ENCODE measurements at regions not wholly inside any gene's neighbourhood (a gene's known extent, or its start where the extent isn't known, plus 50 kb on each side); places are given as distances from the start of the nearest gene placed in this dataset.

GRCh38 chr3:5276934-5277333 lies 89.4 kb downstream of the EDEM1 start:
- TF ChIP-seq CTCF (IDR thresholded peaks at IDR 0.05) (no peak), POLR2A (IDR thresholded peaks at IDR 0.05) (no peak)

Data from prostate gland (tissue), 2 donors.